A549 (cell line): ENCODE measurements at regions not wholly inside any gene's neighbourhood (a gene's known extent, or its start where the extent isn't known, plus 50 kb on each side); places are given as distances from the start of the nearest gene placed in this dataset.
A peak's percentile ranks its signal among the peaks of the same experiment; 100 is the strongest.

ENCODE experiments used
- ATAC-seq, 2 experiments: fragments of 200-7000 bp in 1 of 2; fragments of >200 bp in 1 of 2; cut with Nextera tagmentation in 1 of 2; cut with Tn5 transposase in 1 of 2; 3 replicates each; pipeline versions ENCODE4 v1.8.0 to v1.9.1; 2018 to 2020; ENCODE audit warnings: mild to moderate bottlenecking in 1 of 2, moderate library complexity in 1 of 2
- CTCF ChIA-PET: fragments of 300-600 bp; sonication (Branson Sonifier 250); formaldehyde crosslinking; extraction: SDS; loops from one replicate; lab custom pipeline; 2021; ENCODE audit warnings: antibody characterized with exemption, inconsistent platforms; lab: Yijun Ruan, JAX
- POLR2A ChIA-PET: fragments of 350-600 bp; formaldehyde crosslinking; extraction: SDS; loops from one replicate; lab custom pipeline; 2021; ENCODE audit warnings: antibody characterized with exemption, inconsistent platforms; lab: Yijun Ruan, JAX
- DNase-seq, 2 experiments: peaks; one replicate each; pipeline versions ENCODE4 v3.0.0 to v3.0.0-alpha.2; 2011 to 2016; ENCODE audit warnings: low read depth in 1 of 2, low spot score in 1 of 2
- FAIRE-seq: peaks from 2 replicates; lab custom pipeline; 2011; peaks lifted over from hg19 to GRCh38; lab: Jason Lieb, UNC
- H3K27ac ChIP-seq, 2 experiments: fragments of >200 bp; sonication (Bioruptor Twin); formaldehyde crosslinking; 3 replicates each; pipeline ENCODE4 v1.5.1; 2016 to 2017
- H3K4me1 ChIP-seq: fragments of >200 bp; sonication (Bioruptor Twin); formaldehyde crosslinking; 3 replicates; pipeline ENCODE4 v1.6.1; 2016
- H3K4me2 ChIP-seq: fragments of >200 bp; sonication (Bioruptor Twin); formaldehyde crosslinking; 3 replicates; pipeline ENCODE4 v1.6.1; 2016
- H3K4me3 ChIP-seq: fragments of >200 bp; sonication (Bioruptor Twin); formaldehyde crosslinking; 3 replicates; pipeline ENCODE4 v1.5.1; 2016
- H3K9me3 ChIP-seq: fragments of >200 bp; sonication (Bioruptor Twin); formaldehyde crosslinking; 3 replicates; pipeline ENCODE4 v1.6.1; 2016
- BHLHE40 ChIP-seq: IDR thresholded peaks from 2 replicates; pipeline ENCODE4 v1.6.1; 2012; ENCODE audit warnings: low read depth, low read length, inconsistent platforms
- EP300 ChIP-seq, 2 experiments: fragments of >200 bp; sonication (Bioruptor Twin); formaldehyde crosslinking; IDR thresholded peaks; 2 replicates in 1 of 2; 3 replicates in 1 of 2; pipeline ENCODE4 v1.6.1; 2016 to 2017
- ESRRA ChIP-seq: fragments of 150-350 bp; IDR thresholded peaks from 2 replicates; pipeline ENCODE4 v1.6.1; 2014; ENCODE audit warnings: mild to moderate bottlenecking, low read length, borderline replicate concordance
- HDAC2 ChIP-seq: fragments of 200-600 bp; sonication (generic); IDR thresholded peaks from 2 replicates; pipeline ENCODE4 v1.6.1; 2016
- HOXA7 ChIP-seq: fragments of 250-450 bp; sonication (Bioruptor Pico); IDR thresholded peaks from 2 replicates; pipeline ENCODE4 v1.5.0; 2020; ENCODE audit warnings: mild to moderate bottlenecking, moderate library complexity
- HOXB13 ChIP-seq: fragments of 250-450 bp; sonication (Bioruptor Pico); IDR thresholded peaks from 2 replicates; pipeline ENCODE4 v1.5.0; 2020; ENCODE audit warnings: low read depth, mild to moderate bottlenecking, moderate library complexity
- JUN ChIP-seq, 2 experiments: fragments of >200 bp; sonication (Bioruptor Twin); formaldehyde crosslinking; IDR thresholded peaks; 2 replicates in 1 of 2; 3 replicates in 1 of 2; pipeline ENCODE4 v1.6.1; 2016 to 2017
- JUNB ChIP-seq: fragments of >200 bp; sonication (Bioruptor Twin); formaldehyde crosslinking; IDR thresholded peaks from 2 replicates; pipeline ENCODE4 v1.6.1; 2016
- KDM5A ChIP-seq: fragments of 200-600 bp; sonication (generic); IDR thresholded peaks from 2 replicates; pipeline ENCODE4 v1.6.1; 2016; ENCODE audit warnings: antibody characterized with exemption, mild to moderate bottlenecking
- NPAS2 ChIP-seq: fragments of 250-450 bp; sonication (Bioruptor Pico); IDR thresholded peaks from 2 replicates; pipeline ENCODE4 v1.8.0; 2022; ENCODE audit warnings: mild to moderate bottlenecking, moderate library complexity, borderline replicate concordance
- NR3C1 ChIP-seq: fragments of >200 bp; sonication (Bioruptor Twin); formaldehyde crosslinking; IDR thresholded peaks from 3 replicates; pipeline ENCODE4 v1.6.1; 2017
- RAD21 ChIP-seq, 2 experiments: fragments of >200 bp in 1 of 2; sonication (Bioruptor Twin) in 1 of 2; formaldehyde crosslinking in 1 of 2; IDR thresholded peaks in 1 of 2; conservative IDR thresholded peaks in 1 of 2; 2 replicates in 1 of 2; 3 replicates in 1 of 2; pipeline ENCODE4 v1.6.1; 2012 to 2018; ENCODE audit warnings: inconsistent platforms in 1 of 2
- SREBF2 ChIP-seq: fragments of 450-650 bp; IDR thresholded peaks from 2 replicates; pipeline ENCODE4 v1.6.1; 2014; ENCODE audit warnings: mild to moderate bottlenecking, moderate library complexity
- ZFP36 ChIP-seq: fragments of 450-650 bp; IDR thresholded peaks from 2 replicates; pipeline ENCODE4 v1.6.1; 2014; ENCODE audit warnings: borderline replicate concordance; ENCODE audit not compliant: partially characterized antibody
- WGBS: methylation state at CpG from one replicate; pipeline ENCODE4 v1.1.6; 2017; ENCODE audit errors: missing lambda C conversion rate; 5-methylcytosine and 5-hydroxymethylcytosine counted together
- TF ChIP-seq, protein P1 (sequence below): fragments of 200-600 bp; sonication (generic); IDR thresholded peaks from 2 replicates; pipeline ENCODE4 v1.6.1; 2016; ENCODE audit warnings: antibody characterized with exemption, mild to moderate bottlenecking, moderate library complexity
- TF ChIP-seq, protein P2 (sequence below): fragments of 250-450 bp; sonication (Bioruptor Pico); IDR thresholded peaks from 2 replicates; pipeline ENCODE4 v1.5.0; 2021; ENCODE audit warnings: mild to moderate bottlenecking, moderate library complexity, borderline replicate concordance
- TF ChIP-seq, protein P3 (sequence below): IDR thresholded peaks from 2 replicates; pipeline ENCODE4 v1.6.1; 2012

DNA sequence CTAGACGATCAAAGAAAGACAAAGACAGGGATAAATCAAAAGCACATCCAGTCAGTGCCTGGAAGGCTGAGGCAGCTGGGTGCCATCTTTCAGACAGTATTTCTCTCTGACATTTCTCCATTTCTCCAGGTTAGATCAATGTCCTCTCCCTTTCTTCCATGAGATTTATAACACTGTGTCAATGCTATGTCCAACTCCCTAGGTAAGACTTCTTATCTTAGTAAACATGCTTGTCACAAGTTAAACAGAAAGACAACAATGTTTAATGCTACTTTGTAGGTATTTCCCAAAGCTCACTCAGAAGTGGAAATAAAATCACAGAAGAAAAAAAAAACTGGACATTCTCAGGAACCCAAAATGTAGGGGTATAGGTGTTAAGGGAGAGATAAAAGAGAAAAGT, 113.9 kb downstream of the GPR63 start:
- CTCF ChIA-PET: no interaction called here
- H3K27ac ChIP-seq: no peak overlapping the region
- no peak for DNase-seq
- H3K9me3 ChIP-seq: no peaks in the 10 kb centered on the region
- H3K4me3 ChIP-seq: no peak overlapping the region
- WGBS: 95% methylated on average over 1 of the region's 1 CpG
- ATAC-seq: no peak
- FAIRE-seq: no peak
- TF ChIP-seq NPAS2 (CRISPR knock-in tag) (no peak), KDM5A (no peak), NR3C1 (no peak), JUN (IDR thresholded peaks at IDR 0.05) (no peak)
- TF ChIP-seq, protein P1, sequence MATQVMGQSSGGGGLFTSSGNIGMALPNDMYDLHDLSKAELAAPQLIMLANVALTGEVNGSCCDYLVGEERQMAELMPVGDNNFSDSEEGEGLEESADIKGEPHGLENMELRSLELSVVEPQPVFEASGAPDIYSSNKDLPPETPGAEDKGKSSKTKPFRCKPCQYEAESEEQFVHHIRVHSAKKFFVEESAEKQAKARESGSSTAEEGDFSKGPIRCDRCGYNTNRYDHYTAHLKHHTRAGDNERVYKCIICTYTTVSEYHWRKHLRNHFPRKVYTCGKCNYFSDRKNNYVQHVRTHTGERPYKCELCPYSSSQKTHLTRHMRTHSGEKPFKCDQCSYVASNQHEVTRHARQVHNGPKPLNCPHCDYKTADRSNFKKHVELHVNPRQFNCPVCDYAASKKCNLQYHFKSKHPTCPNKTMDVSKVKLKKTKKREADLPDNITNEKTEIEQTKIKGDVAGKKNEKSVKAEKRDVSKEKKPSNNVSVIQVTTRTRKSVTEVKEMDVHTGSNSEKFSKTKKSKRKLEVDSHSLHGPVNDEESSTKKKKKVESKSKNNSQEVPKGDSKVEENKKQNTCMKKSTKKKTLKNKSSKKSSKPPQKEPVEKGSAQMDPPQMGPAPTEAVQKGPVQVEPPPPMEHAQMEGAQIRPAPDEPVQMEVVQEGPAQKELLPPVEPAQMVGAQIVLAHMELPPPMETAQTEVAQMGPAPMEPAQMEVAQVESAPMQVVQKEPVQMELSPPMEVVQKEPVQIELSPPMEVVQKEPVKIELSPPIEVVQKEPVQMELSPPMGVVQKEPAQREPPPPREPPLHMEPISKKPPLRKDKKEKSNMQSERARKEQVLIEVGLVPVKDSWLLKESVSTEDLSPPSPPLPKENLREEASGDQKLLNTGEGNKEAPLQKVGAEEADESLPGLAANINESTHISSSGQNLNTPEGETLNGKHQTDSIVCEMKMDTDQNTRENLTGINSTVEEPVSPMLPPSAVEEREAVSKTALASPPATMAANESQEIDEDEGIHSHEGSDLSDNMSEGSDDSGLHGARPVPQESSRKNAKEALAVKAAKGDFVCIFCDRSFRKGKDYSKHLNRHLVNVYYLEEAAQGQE: no peak
- H3K4me1 ChIP-seq: no peaks in the 10 kb centered on the region
- no peak overlapping the region for H3K4me2 ChIP-seq
- POLR2A ChIA-PET: no interaction called here

DNA sequence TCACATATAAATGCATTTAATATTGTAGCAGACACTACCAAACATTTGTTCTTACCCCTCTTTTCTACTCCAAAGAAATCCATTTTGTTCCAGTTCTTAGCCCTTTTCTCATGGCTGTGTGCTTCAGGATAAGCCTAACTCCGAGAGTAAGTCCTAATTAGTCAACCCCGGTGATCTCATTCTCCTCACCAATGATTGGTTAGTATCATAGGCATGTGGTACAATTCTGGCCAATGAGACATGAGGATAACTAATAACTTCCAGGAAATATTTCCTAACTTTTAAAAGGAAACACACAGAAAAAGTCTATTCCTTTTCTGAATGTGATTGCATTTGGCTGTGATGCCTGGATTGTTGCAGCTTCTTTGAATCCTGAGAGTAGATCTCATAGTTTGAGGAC, 116.0 kb downstream of the GPR63 start:
- ATAC-seq (no peak), DNase-seq (peak in 1 of 2 experiments; percentile 14), FAIRE-seq (no peak)
- no peak overlapping the region for H3K4me3 ChIP-seq
- no peak overlapping the region for H3K4me2 ChIP-seq
- no peak overlapping the region for H3K27ac ChIP-seq
- WGBS: 16% methylated on average over 2 of the region's 2 CpGs
- H3K4me1 ChIP-seq: no peaks in the 10 kb centered on the region
- CTCF ChIA-PET: interaction anchor here (0.7 kb wide), 1 partner anchor 67 kb away, joined by 3 read pairs; no protein-coding TSS in a partner anchor
- no peaks in the 10 kb centered on the region for H3K9me3 ChIP-seq
- POLR2A ChIA-PET: no interaction called here
- TF ChIP-seq BHLHE40 (no peak), KDM5A (no peak), JUNB (no peak), HOXA7 (no peak), EP300 (IDR thresholded peaks at IDR 0.05) (no peak), ESRRA (no peak), RAD21 (conservative IDR thresholded peaks at IDR 0.05 in 1 of 2, IDR thresholded peaks at IDR 0.05 in 1 of 2) (no peak), SREBF2 (no peak), ZFP36 (no peak), HOXB13 (no peak), HDAC2 (no peak)
- TF ChIP-seq, protein P2, sequence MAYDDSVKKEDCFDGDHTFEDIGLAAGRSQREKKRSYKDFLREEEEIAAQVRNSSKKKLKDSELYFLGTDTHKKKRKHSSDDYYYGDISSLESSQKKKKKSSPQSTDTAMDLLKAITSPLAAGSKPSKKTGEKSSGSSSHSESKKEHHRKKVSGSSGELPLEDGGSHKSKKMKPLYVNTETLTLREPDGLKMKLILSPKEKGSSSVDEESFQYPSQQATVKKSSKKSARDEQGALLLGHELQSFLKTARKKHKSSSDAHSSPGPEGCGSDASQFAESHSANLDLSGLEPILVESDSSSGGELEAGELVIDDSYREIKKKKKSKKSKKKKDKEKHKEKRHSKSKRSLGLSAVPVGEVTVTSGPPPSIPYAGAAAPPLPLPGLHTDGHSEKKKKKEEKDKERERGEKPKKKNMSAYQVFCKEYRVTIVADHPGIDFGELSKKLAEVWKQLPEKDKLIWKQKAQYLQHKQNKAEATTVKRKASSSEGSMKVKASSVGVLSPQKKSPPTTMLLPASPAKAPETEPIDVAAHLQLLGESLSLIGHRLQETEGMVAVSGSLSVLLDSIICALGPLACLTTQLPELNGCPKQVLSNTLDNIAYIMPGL: no peak
- TF ChIP-seq, protein P3, sequence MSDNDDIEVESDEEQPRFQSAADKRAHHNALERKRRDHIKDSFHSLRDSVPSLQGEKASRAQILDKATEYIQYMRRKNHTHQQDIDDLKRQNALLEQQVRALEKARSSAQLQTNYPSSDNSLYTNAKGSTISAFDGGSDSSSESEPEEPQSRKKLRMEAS: no peak
- TF ChIP-seq, protein P1: no peak
- TF ChIP-seq, all 56 proteins: peak for 0
